COLO829 (cell line): ENCODE measurements at regions not wholly inside any gene's neighbourhood (a gene's known extent, or its start where the extent isn't known, plus 50 kb on each side); places are given as distances from the start of the nearest gene placed in this dataset.

Experiments
- DNase-seq: peaks from one replicate; pipeline ENCODE4 v3.0.0; 2012; ENCODE audit warnings: low spot score

DNA sequence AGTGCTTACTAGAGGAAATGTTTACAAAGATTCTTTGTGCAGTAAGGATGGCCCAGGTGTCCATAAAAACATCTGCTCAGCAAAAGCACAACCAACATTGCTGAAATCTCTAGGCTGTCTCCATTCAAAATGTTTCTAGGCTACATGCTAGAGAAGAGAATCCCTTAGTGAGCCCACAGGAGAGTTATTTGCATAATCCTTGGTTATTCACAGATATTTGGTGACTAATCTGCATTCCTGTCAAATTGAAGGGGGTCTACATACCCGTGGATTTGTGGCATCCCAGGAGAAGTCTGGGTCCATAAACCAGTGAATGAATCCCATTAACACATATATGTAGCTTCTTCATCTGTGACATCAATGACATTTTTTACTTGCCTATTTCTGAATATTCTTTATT is 261.3 kb upstream of the ESRRG start:
- no peak for DNase-seq

DNA sequence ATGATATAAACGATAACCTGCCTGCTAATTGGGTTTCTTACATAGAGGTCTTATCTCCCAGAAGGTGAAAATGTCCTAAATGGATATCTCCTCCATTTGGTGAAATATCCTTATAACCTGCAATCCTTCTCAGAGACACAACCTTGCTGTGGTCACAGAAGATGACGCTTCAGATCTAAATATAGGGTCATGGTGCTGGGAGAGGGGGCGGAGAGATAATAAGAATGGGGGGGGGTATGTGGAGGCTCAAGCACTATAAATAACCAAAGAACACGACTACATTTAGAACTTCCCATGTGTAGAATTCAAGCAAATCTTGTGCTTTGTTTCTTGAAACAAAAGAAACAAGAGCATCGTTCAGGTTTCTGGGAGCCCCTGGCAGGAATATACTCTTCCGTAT is 260.6 kb upstream of the ESRRG start:
- no peak for DNase-seq

DNA sequence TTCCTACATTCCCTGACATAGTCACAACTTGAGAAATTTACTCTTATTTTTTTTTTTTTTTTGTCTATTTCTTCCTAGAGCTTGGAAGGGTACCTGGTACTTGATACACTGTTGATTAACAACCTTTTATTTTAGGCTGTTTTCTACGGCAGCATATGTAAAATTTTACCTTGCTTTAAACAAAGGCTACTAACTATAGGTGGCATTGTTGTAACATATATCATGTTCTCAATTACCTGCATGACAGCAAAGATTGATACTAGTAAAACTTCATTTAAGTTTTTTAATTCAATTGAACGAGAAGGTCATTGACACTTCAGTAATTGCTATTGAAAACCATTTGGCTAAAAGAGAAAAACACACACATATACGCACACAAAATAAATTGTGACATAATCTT is 238.3 kb upstream of the ESRRG start:
- DNase-seq = no peak

DNA sequence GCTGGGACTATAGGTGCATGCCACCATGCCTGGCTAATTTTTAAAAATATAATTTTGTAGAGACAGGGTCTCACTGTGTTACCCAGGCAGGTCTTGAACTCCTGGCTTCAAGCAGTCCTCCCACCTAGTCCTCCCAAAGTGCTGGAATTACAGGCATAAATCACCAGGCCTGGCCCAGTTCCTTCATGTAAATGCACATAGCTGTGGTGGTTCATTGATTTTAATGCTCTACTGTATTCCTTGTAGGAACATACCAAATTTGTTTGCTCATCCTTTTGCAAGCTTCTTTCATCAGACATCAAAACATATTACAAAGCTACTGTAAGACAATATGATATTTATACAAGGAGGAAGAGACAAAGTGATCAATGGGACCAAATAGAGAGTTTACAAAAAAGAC is 237.5 kb upstream of the ESRRG start:
- no peak for DNase-seq

DNA sequence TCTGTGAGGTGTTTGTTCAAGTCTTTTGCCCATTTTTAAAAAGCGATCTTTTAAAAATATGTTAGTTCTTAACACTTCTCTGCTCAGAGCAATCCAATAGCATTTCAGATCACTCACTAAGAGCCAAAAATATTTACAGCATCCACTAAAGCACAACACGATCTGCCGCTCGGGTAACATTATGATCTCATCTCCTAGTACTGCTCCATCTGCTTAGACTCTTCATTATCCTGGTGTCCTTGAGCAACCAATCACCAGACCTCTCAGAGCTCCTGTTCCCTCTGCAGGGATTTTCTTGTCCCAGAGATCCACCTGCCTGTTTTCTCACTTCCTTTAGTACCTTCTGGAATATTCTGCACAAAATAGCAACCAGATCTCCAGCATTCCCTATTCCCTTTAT is 235.3 kb upstream of the ESRRG start:
- no peak for DNase-seq

DNA sequence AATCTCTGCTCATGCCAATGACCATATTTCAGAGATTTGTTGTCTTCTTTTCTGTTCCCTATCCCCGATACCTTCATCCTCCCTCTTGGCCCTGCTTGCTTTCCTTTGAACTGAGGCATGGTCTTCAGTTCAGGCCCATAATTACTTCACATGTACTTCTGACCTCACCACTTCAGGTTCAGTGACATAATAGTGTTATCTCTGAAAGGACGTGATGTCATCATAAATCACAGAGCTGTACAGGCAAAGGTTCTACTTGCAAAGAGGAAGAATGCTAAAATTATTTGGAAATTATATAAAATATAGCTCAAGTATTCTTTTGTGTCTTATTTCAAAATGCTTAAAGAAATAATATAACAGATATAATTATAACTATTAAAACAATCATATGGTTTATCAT is 230.3 kb upstream of the ESRRG start:
- DNase-seq = no peak

DNA sequence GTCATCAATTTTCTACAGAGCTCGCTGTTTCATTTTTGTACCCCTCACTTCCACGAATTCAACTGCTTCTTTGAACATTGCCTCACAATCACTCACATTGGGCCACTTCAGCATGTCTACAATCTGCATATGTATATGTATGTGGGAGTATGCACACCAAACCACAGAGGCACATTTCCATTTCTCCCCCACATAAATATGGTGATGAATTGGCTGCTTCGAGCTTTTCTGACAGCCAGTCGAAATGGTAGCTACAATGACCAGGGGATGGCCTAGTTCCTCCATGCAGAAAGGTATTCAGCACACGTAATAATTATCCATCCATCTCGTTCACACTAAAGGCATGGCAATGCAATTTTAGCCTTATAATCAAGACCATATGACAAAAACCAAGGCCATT is 229.6 kb upstream of the ESRRG start:
- no peak for DNase-seq

DNA sequence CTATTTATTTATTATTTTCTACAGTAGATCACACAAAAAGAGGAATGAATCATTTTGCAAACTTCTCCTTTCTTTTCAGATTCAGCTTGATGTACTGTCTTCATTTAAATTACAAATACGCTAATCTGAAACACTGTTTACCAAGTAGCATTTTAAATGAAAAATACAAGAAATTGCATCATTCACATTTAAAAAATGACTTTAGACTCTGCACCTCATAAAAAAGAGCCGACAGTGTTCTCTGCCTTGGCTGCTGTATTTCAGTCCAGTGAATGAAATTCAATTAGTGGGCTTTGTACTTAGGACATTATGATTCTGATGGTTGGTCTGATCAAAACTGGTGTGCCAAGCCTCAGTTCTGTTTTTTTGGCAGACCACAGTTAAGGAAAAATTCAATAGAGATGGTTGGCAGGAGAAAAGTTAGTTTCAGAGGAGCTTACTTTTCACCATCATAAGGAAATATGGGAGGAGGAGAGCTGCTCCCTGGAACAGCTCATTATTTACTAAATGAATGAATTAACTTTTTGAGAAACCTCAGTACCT is 222.4 kb upstream of the ESRRG start:
- DNase-seq = no peak

DNA sequence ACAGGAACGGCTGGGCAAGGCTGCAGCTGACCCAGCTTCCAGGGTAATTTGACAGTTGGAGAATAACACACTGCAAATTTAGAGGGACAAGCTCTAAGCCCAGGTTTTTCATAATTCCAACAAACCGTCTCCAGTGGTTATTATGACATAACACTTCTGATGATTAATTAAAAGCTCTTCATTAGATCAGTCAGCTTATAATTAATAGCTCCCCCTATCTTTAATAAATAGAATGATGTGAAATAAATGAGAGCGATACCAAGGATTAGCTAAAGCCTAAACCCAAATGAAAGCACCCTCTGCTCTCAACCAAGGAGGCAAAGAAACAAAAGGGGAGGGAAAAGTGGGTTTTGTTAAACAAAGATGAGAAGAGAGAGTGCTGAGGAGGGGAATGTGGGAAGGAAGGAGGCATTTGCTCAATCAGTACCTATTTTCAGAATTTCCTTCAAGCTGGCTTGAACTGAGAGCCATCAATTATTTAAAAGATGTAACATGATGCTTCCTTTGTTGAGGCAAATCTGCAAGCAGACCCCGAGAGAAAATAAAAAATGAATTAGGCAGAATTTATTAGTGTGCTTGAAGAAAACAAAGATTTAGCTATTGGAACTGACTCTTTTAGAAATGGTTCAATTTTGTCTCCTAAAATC is 221.8 kb upstream of the ESRRG start:
- no peak for DNase-seq

DNA sequence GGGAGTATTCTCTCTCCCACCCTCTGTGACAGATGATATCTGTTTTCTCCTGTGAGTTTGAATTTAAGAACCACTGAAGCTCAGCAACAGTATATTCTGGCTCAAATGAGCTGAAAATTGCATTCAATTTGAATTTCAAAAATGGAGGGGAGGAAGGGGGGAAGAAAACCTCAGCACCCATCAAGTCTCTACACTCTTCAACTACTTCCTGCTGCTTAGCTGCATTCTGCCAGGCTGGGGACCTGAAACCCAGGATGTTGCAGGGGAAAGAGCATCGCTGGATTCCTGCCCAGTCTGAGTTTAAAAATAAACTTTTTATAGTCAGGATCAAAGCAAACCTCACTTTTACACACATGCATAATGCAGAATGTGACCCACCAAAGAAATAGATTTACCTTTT is 214.3 kb upstream of the ESRRG start:
- no peak for DNase-seq

DNA sequence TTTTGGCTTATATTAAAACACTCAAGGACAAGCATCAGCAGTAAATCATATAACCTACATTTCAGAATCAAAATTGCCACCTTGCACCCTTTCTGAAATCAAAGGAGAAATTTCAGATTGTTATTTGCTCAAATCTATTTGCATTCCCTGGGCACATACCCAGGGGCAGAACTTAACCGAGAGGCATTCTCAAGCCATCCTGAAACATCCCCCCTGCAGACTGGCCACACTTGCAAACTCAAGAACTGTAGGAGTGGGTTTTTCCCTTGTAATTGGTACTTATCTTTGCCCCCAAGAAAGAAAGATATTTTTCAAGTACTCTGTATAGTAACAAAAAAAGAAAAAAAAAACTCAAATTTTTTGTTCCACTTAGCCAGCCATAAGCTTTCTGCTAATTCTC is 213.6 kb upstream of the ESRRG start:
- DNase-seq = no peak

DNA sequence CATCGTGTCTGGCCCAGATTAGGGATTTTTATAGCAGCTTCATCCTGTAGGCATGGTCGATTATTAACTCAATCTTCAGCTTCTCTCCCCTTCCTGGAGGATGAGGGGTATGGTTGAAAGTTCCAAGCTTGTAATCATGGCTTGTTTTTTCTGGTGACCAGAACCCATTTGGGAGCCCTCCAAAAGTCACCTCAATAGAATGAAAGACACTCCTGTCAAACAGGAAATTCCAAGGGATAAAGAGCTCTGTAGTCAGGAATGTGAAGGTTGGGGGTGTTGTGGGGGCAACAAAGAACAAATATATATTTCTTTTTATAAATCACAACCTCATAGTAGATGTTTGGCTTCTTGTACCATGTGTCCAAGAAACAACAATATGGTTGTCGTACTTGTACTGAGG is 212.7 kb upstream of the ESRRG start:
- no peak for DNase-seq

DNA sequence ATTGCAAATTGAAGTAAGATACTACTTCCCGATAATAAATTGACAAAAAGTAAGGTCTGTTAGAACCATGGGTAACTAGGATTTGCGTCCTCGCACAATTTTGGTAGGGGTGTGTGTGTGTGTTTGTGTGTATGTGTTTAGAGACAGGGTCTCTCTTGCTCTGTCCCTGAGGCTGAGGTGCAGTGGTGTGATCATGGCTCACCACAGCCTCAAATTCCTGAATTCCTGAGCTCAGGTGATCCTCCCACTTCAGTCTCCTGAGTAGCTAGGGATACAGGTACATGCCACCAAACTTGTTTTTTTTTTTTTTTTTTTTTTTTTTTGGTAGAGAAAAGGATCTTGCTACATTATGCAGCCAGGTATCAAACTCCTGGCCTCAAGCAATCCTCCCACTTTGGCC is 209.2 kb upstream of the ESRRG start:
- DNase-seq = no peak

DNA sequence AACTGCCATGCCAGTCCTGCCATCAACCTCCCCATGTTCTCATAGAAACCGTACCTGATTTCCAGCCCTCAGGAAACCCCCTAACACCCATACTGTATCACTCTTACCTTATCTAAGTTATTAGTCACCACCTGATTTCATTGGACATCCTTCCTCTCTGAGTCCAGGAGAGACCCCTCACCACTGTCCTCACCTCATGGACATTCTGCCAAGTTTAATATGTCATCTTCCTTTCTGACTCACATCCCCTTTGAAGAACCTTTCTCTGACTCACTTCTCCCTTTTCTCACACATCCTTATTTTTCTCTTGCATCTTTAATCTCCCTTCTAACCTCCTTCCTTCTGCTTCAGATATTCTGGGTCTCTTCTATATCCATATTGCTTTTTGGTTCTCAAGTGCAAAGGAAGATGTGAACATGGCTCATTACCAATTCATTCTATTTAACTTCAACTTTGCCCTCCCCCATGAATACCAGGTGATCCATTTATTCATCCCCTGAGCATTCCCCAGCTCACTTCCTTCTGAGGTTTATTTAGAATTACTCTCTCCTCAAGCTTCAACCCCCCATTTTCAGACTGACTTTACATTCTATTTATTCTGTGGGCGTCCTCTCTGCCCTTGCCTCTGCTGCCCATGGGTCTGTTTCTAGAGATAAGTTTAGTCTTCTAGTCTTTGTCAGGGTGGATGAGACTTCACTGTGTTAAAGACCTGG is 206.8 kb upstream of the ESRRG start:
- DNase-seq = no peak

DNA sequence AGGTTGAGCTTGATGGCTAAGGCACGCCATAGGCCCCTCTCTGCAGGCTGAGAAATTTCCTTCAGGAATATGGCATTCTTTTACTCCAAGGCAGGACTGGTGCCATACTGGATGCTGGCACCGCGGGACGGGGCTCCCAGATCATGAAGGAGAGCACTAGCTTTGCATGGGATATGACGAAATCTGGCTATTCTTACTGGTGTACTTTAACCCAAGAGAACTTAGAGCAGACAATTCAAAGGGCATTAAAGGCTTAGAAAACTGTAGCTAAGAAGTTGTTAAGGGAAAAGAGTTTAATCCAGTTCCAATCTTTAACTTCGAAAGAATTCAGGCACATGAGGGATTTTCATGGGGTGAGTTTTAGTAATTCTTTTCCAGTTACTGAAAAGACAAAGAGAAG is 204.4 kb upstream of the ESRRG start:
- no peak for DNase-seq

DNA sequence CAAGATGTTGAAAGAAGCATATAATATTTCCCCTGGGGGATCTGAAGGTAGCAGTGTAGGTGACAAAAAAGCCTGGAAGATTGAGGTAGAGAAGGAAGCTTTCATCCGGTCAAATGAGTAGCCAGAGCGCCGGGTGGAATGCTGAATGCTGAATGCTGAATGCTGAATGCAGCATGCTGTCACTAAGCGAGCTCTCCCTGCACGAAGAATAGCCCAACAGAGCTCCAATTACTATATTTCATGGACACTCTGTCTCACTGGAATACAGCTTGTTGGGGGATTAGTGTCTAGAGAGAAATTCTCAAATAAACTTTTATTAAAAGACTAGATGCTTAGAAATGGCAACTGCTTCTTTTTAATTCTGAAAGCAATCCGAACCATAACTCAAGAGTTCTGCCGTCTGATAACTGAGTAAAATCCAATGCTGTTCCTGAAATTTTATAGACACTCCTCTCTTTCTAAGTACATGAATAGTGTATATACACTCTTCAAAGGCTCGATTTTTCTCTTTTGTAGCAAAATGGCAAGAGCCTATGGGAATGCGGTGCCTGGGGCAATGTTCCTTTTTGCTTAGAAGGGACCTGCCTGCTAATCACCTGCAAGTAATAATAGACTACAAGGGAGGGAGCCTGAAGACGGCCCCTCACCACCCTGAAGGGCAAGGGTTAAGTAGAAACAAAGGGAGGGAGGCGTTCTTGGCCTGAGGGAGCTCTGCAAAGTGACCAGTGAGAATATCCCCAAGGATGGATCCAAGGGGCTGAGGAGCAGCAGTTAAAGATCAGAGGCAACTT is 203.7 kb upstream of the ESRRG start:
- DNase-seq = no peak

DNA sequence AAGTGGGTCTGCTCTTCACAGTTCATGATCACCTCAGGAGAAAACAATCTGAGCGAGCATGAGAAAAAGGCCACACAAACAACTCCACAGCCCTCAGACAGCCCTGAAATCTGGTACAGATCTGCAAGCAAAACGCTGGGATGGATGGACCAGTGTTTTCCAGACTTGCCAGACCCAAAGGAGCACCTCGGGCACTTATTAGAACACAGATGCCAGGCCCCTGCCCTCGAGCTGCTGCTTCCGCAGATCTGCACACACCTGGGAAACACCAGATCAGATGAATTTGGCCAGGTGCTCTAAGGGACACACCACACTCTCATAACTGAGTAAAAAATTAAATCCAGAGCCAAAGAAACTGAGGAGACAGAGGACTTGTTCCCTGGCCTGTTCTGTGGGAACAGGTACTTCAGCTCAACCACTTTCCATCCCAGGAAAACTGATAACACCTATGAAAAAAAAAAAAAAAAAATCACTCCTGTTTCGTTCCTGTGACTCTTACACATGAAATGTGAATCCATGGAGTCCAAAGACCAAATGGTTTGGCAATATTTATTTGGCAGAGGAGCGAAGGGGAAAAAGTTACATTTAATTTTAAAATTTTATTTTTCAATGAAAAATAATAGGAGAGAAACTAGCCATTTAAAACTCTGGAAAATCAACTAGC is 202.9 kb upstream of the ESRRG start:
- no peak for DNase-seq

DNA sequence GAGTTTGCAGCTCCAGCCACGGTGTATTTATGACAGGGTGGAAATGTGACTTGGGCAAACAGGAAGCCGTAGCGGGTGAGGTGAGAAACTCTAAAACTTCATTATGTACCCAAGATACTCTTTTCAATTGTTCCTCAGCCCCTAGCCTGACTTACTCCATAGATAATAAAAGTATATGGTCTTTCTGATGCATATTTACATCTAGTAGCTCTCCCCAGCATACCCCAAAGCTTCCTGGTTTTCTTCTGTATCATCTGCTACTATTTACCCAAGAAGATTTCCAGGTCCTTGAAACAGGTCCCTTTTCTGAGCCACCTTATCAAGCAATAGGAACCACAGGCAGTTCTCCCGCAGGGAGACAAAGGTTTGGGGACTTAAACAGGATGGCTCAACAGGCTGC is 201.5 kb upstream of the ESRRG start:
- DNase-seq = no peak

DNA sequence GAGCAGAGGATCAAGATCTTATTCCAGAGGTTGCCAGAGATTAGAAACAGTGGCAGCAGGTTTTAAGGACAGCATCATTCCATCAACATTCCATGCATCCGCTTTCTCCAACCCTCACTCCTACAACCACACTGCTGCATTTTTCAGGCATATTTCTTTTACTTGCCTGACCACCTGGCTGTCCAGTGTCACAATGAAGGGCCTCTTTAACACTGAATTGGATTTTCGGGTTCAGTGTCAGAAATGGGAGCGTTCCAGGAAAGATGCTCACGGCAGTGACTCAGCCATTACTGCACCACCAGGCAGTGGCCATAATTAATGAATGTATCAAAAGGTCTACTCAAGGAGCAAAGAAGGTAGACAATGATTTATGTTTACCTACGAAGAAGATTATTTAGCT is 200.4 kb upstream of the ESRRG start:
- DNase-seq = no peak

DNA sequence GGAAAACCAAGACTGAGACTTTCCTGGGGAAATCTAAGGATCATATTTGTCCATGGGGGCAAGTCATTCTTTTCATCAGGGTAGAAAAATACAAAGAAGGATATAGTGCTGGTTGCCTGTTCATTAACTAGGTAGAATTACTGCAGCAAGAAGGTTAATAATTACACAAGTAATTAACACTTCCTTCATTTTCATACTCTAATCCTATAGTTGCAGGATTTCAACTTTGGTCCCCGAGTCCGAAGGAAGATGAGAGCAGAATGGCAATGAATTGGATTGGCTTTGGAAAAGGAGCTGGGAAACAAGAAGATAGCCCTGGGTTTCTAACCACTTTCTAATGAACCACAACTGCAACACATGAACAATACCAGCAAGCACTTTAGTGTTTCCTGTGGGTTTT is 199.2 kb upstream of the ESRRG start:
- no peak for DNase-seq

DNA sequence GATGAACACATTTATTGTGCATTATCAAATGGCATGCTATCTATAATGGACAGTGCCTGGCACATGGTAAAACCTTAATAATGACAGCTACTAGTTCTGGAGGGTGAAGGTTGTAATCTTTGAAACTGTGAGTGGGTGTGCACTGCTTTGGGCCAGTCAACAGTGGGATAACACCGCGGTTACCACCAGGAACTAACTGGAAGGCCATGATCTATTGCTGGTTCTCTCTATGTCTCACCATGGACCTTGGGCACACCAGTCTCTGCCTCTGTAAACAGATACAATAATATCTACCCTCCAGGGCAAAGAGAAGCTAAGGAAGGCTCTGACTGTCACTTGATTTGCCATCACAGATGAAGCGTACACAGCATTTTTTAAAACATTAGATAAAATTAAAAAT is 198.6 kb upstream of the ESRRG start:
- DNase-seq = no peak
